ENCODE measurements at regions not wholly inside any gene's neighbourhood (a gene's known extent, or its start where the extent isn't known, plus 50 kb on each side); places are given as distances from the start of the nearest gene placed in this dataset.

GRCh38 chr5:112625689-112626438 lies 111.8 kb upstream of the APC start:
- H3K4me1 ChIP-seq: no peaks in the 10 kb centered on the region
- H3K9me3 ChIP-seq: no peaks in the 10 kb centered on the region
- TF ChIP-seq POLR2AphosphoS5 (IDR thresholded peaks at IDR 0.05): no peak
- no peak for DNase-seq (ENCODE audit: low spot score in 2 of 2)
- H3K27ac ChIP-seq: no peak overlapping the region
- no peak overlapping the region for H3K4me3 ChIP-seq
- H3K27me3 ChIP-seq: no peaks in the 10 kb centered on the region
- 61% methylated on average over 4 of the region's 4 CpGs for WGBS
- no peaks in the 10 kb centered on the region for H3K36me3 ChIP-seq

GRCh38 chr5:112626715-112627114 lies 111.0 kb upstream of the APC start:
- Histone ChIP-seq H3K4me3 (no peak overlapping the region), H3K27me3 (no peaks in the 10 kb centered on the region), H3K9me3 (no peaks in the 10 kb centered on the region), H3K36me3 (no peaks in the 10 kb centered on the region), H3K27ac (no peak overlapping the region), H3K4me1 (no peaks in the 10 kb centered on the region)
- WGBS: 85% methylated on average over 4 of the region's 4 CpGs
- TF ChIP-seq POLR2AphosphoS5 (IDR thresholded peaks at IDR 0.05) (no peak), EP300 (IDR thresholded peaks at IDR 0.05) (no peak), CTCF (IDR thresholded peaks at IDR 0.05) (no peak), POLR2A (IDR thresholded peaks at IDR 0.05) (no peak)
- no peak for DNase-seq (ENCODE audit: low spot score in 2 of 2)

GRCh38 chr5:112628214-112628980 lies 109.3 kb upstream of the APC start:
- no peaks in the 10 kb centered on the region for H3K4me1 ChIP-seq
- H3K36me3 ChIP-seq: no peaks in the 10 kb centered on the region
- TF ChIP-seq POLR2A (IDR thresholded peaks at IDR 0.05) (no peak), EP300 (IDR thresholded peaks at IDR 0.05) (no peak), POLR2AphosphoS5 (IDR thresholded peaks at IDR 0.05) (no peak), CTCF (IDR thresholded peaks at IDR 0.05) (no peak)
- 64% methylated on average over 6 of the region's 6 CpGs for WGBS
- DNase-seq (ENCODE audit: low spot score in 2 of 2): no peak
- no peak overlapping the region for H3K4me3 ChIP-seq
- no peaks in the 10 kb centered on the region for H3K9me3 ChIP-seq
- H3K27ac ChIP-seq: no peak overlapping the region
- H3K27me3 ChIP-seq: no peaks in the 10 kb centered on the region

GRCh38 chr5:112630246-112631009 lies 107.3 kb upstream of the APC start:
- no peaks in the 10 kb centered on the region for H3K4me1 ChIP-seq
- WGBS: 57% methylated on average over 3 of the region's 3 CpGs
- H3K4me3 ChIP-seq: no peak overlapping the region
- no peaks in the 10 kb centered on the region for H3K9me3 ChIP-seq
- no peak overlapping the region for H3K27ac ChIP-seq
- H3K36me3 ChIP-seq: no peaks in the 10 kb centered on the region
- no peak for DNase-seq (ENCODE audit: low spot score in 2 of 2)
- no peaks in the 10 kb centered on the region for H3K27me3 ChIP-seq
- no peak for TF ChIP-seq POLR2AphosphoS5 (IDR thresholded peaks at IDR 0.05)
- TF ChIP-seq POLR2A (IDR thresholded peaks at IDR 0.05): no peak
- TF ChIP-seq EP300 (IDR thresholded peaks at IDR 0.05): no peak
- no peak for TF ChIP-seq CTCF (IDR thresholded peaks at IDR 0.05)

GRCh38 chr5:112634166-112634565 lies 103.5 kb upstream of the APC start:
- 72% methylated on average over 1 of the region's 1 CpG for WGBS
- no peak overlapping the region for H3K27ac ChIP-seq
- H3K4me3 ChIP-seq: no peak overlapping the region
- H3K4me1 ChIP-seq: no peaks in the 10 kb centered on the region
- TF ChIP-seq EP300 (IDR thresholded peaks at IDR 0.05): no peak
- TF ChIP-seq CTCF (IDR thresholded peaks at IDR 0.05): no peak
- TF ChIP-seq POLR2A (IDR thresholded peaks at IDR 0.05): no peak
- no peak for TF ChIP-seq POLR2AphosphoS5 (IDR thresholded peaks at IDR 0.05)
- no peaks in the 10 kb centered on the region for H3K27me3 ChIP-seq
- H3K9me3 ChIP-seq: no peaks in the 10 kb centered on the region
- H3K36me3 ChIP-seq: no peaks in the 10 kb centered on the region
- no peak for DNase-seq (ENCODE audit: low spot score in 2 of 2)

All from suprapubic skin (tissue), 4 donors.